ENCODE measurements at regions not wholly inside any gene's neighbourhood (a gene's known extent, or its start where the extent isn't known, plus 50 kb on each side); places are given as distances from the start of the nearest gene placed in this dataset.
"Not testable (repeated sequence)": the region's sequence is repeated elsewhere in the genome, so short reads cannot be mapped to it uniquely, and the experiment has no call there.

DNA sequence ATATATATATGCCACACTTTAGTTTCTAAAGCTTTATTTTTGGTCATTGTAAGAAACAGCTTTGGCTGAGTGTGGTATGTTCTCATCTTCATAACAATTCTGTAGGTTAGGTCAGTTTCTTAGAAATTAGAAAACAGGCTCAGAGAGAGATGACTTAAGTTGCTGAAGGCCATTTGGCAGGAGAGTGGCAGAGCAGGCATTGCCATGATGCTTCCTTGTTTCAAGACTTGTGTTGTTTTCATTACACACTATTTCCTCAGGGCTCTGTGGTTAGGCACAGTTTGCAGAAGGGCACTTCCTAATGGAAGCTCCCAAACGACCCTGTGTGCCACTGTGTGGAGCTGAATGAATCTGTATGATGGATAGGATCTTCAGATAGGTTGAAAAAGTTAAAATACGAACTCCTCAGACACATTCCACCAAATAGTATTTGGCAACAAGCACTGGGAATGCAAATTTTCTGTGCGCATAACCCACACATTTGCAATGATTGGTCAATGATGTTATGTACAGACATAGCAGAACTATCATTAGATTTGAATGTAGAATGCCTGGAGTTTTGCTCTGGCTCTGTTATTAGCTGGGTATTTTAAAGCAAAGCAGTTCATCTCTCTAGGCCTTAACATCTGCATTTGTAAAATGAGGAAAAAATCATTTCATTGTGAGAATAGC is 274.3 kb upstream of the HS3ST1 start:
- DNase-seq (ENCODE audit: low spot score) = no peak

DNA sequence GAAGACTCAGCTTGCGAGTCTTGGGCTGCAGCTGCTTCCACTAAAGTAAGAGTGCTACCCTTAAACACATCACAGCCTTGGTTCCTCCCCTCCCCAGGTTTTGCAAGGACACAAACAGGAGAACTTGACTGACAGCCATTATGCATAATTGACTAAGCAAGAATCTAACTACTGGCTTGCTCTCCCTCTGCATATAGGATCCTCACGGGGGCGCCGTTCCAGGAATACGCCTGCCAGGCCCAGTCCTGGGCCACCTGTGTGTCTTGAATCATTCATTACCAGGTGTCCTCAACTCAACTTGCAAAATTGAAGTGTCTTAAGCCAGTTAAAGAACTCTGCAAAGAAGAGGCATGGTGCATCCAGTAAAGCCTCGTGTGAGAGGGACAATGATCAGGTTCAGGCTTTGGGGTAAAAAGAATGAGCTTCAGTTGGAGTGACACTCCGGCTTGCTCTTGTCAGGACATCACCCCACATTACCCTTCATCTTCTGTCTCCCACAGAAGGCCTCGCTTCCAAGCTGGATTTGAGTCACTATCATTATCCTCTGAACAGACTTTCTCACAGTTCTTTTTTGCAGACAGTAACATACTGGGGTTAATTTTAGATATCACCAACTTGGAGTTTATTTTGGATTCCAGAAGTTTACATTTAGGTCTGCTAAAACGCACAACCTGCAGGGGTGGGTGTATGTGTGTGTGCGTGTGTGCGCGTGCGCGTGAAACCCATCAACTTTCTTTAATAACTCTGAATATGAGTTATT is 273.5 kb upstream of the HS3ST1 start:
- DNase-seq (ENCODE audit: low spot score) = no peak

DNA sequence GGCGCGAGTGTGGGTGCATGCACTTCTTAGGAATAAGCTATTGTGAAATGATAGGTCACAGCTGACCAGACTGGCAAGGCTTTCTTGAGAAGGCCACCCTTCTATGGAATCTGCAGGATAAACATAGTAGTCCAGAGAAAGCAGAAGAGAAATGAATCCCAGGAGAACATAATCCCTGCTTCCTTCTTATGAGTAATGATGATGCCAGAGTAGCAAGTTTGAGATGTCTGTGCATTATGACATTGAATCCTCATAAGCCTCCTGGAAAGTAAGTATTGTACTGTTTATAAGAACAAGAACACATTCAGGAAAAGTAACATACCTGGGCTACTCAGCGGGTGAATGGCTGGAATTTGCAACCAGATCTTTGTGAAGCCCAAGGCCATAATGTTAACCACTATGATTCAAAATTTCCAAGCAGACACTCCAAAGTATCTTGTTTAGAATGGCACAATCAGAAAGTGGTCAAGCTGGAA is 272.1 kb upstream of the HS3ST1 start:
- no peak for DNase-seq (ENCODE audit: low spot score)

DNA sequence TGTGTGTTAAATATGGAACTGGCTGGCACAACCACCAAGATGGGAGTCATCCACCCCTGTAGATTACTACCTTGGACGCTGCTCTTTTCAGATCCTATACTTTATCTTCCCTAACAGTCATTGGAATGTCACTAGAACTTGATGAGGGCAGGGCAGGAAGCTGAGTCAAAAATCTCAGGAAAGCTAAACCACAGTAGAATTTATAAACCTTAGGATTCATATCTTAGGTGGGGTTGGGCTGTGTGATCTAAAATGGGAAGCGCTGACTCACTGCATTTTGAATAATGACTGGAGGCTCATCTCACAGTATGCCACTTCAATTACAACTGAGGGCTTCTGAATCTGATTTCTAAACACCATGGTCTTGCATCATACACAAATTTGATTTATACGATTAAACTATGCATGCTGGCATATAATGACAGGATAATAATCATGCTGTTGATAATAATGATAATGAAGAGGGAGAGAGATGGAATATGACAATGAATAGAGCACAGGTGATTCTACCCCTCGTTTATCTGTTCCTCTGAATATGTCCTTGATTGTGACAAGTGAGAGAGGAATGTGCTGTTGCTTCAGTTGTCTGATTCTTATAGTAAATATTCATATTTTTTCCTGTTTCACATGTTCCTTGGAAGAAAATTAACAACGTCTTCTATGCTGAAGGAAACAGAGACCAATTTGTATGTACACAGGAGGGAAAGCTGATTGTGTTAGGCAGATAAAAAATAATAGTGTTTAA is 270.3 kb upstream of the HS3ST1 start:
- DNase-seq (ENCODE audit: low spot score) = no peak

DNA sequence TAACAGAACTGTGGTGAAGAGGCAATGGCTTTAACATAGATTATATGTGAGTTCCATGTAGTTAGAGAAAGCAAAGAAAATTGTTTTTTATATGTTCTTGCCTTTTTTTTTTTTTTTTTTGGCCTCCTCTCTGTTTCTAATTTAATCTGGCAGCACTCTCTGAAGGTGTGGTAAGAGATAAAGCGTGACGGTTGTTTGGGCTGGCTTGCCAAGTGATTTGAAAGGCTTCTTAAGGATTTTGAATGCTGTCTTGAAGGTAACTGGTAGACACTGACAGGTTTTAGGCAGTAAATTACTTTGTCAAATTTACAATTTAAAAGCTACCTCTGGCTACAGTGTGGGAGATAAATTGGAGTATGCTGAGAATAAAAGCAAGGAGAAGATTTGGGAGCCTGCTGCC is 269.3 kb upstream of the HS3ST1 start:
- no peak for DNase-seq (ENCODE audit: low spot score)

DNA sequence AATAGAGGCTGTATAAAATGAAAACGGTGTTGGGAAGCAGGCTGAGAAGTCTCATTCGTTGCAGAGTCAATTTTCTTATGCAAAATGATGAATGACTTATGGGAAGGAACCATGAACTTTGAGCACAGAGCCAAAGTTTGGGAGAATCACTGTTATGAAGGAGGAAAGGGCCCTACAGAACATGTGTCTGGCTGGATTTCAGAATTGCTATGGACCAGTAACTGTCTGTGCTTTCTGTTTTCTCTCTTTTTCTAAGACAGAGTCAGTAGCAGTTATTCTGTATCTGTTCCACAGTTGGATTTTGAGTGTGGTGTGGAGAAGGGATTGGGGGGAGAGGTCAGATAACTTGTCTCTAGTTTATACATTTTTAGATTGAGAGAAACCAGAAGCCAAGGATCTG is 265.0 kb upstream of the HS3ST1 start:
- DNase-seq (ENCODE audit: low spot score) = no peak

DNA sequence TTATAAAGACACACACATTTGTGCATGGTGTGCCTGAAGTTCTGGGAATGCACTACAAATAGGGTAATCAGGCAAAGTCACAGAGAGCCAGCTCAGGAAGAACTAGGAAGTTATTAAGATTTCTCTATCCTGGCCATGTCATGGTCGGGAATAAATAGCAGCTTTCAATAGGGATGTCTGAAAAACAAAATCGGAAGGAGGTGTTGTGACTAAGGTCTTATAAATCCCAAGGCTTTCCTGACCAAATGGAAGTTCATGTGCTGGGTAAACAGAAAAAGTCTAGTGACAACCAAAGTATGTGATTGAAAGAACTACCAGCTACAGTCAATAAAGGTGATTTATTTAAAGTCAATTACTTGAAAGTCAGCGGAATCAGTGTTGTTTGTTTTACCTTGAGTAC is 262.5 kb upstream of the HS3ST1 start:
- no peak for DNase-seq (ENCODE audit: low spot score)

DNA sequence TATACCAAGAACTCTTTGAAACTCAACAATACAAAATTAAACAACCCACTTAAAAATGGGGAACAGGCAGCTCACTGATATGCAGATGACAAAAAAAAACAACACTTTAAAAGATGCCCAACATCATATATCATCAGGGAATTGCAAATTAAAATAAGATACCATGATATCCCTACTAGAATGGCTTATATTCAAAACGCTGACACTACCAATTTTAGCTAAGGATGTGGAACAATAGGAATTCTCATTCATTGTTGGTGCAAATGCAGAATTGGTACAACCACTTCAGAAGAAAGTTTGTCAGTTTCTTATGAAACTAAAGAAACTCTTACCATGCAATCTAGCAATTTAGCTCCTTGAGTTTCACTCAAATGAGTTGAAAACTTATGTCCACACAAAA is 259.0 kb upstream of the HS3ST1 start:
- no peak for DNase-seq (ENCODE audit: low spot score)

DNA sequence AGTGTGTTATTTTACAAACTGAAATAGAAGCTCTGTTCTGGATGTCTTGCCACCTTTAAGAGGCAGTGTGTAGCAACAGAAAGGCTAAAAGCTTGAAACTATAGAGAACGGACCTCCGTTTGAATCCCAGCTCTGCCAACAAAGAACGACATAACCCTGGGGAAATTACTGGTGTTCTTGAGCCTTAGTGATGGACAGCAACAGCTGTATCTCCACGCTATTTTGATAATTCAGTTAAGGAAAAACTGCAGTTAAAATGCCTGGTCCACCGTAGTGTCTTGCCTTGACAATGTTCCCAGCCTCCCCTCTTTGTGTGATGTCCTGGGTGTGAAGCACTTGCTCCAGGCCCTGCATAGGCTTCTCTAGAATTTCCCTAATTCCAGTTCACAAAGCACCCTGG is 256.8 kb upstream of the HS3ST1 start:
- no peak for DNase-seq (ENCODE audit: low spot score)

DNA sequence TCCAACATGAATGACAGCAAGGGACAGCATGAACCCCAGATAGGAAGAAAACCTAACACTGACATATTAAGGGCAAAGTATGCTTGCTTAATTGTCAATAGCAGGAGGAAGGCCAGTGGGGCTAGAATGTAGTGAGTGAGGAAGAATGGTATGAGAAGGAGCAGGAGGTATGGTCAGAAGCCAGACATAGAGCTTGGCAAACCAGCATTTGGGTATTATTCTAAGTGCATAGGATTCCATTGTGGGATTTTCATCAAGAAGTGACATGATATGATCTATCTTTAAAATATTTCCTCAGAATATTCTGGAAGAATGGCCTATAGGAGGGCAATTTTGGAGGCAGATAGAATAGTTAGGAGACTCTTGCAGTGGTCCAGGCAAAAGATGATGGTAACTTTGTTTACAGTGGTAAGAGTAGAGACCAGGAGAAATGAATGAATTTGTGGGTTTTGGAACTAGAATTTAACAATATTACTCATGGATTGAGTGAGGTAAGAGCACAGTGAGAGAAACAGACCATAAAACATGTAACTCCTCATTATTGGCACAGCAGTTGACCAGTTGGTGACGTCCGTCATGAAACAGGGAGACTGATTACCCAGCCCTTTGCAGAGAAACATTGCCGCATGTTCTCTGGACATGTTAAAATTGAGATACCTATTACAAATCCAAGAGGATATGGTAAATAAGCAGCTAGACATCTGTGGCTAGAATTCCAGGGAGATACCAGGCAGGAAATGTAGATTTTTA is 246.5 kb upstream of the HS3ST1 start:
- no peak for DNase-seq (ENCODE audit: low spot score)

DNA sequence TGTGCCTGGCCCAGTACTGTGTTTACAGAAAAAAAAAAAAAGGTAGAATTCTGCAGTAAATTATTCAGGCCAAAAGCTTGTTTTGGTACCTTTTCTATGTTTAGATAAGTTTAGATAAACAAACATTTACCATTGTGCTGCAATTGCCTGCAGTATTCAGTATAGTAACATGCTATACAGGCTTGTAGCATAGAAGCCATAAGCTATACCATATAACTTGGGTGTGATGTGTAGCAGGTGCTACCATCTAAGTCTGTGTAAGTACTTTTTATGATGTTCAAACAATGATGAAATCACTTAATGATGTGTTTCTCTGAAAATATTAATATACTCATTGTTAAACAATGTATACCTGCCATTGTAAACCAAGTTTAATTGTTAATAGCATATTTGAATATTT is 241.6 kb upstream of the HS3ST1 start:
- DNase-seq (ENCODE audit: low spot score) = no peak

DNA sequence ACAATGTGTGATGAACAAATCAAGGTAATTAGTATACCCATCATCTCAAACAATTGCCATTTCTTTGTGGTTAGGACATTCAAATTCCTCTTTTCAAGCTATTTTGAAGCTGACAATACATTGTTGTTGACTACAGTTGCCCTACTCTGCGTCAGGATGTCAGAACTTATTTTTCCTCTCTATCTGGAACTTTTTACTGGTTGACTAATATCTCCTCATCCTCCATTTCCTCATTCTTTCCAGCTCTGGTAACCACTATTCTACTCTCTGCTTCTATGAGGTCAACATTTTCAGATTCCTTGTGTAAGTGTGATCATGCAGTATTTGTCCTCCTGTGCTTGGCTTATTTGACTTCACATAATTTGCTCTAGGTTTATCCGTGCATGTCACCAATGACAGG is 240.5 kb upstream of the HS3ST1 start:
- DNase-seq (ENCODE audit: low spot score) = no peak

DNA sequence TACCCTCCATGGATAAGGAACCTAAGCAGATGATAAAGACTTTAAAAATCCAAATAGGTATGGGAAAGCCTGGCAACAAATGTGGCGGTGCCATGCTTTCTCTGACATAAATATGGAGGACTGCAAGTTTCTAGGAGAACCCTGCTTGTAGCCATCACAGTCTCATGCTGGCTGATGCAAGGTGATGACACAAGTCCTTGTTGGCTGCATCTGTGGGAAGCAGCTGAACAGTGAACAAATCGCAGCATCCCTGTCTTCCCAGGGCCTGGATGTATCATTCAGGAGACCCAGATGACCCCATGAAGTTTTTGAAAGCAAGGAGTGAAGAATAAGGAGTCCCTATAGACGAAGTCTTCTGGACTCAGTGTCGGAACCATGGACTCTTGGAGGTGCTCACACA is 234.4 kb upstream of the HS3ST1 start:
- no peak for DNase-seq (ENCODE audit: low spot score)

DNA sequence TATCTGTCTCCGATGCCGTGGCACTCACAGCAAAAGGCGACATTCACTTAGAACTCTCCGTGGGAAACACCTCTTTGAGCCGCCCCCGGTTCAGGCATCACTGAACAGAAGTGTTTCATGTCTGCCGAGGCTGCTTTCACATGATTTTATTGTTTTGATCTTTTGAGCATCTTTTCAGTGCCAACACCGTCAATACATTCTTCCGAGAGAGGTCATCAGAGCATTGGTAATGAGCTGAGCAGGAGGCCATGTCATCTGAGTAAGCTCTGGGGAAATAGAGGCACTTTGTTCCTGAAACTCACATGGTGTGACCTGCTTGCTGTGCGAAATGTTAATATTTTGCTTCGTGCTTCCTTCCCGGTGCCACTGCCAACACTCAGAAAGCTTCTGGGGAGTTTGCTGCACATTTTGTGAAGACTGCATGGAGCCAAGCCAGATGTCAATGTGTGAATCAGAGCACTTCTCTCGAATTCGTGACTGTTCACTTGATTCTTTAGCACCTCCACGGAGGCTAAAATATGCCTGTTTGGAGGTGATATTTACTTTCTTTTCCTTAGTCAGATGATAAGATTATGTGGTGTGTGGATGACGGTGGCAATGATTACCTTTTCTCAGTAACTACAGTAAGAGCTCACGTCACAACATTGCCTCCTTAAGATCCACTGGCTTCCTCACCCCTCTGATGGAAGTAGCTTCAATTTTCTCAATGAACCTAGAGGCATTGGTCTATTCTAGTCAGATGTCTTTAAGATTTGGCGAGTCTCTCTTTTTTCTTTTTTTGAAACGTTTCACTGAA is 222.3 kb upstream of the HS3ST1 start:
- no peak for DNase-seq (ENCODE audit: low spot score)

DNA sequence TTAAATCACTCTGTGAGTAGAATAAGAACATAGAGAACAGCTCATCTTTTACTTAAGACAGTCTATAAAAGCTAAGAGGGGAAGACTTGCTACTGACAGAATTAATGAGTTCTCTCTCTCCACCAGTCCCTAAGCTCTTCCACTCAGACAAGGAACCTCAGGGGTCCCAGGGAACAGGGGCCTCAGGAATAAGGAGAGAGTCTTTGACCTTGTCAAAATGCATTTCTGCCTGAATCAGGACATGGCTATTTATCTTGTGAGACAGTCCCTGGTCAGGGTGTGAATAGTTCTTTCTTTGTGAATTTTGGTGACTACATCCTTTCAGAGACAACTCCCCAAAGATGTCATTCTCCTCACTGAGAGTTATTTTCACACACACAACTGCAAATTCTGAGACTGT is 218.7 kb upstream of the HS3ST1 start:
- no peak for DNase-seq (ENCODE audit: low spot score)

DNA sequence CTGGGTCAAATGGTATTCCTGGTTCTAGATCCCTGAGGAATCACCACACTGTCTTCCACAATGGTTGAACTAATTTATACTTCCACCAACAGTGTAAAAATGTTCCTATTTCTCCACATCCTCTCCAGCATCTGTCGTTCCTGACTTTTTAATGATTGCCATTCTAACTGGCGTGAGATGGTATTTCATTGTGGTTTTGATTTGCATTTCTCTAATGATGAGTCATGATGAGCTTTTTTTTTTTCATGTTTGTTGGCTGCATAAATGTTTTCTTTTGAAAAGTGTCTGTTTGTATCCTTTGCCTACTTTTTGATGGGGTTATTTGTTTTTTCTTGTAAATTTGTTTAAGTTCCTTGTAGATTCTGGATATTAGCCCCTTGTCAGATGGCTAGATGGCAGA is 214.4 kb upstream of the HS3ST1 start:
- DNase-seq (ENCODE audit: low spot score) = not testable (repeated sequence)

DNA sequence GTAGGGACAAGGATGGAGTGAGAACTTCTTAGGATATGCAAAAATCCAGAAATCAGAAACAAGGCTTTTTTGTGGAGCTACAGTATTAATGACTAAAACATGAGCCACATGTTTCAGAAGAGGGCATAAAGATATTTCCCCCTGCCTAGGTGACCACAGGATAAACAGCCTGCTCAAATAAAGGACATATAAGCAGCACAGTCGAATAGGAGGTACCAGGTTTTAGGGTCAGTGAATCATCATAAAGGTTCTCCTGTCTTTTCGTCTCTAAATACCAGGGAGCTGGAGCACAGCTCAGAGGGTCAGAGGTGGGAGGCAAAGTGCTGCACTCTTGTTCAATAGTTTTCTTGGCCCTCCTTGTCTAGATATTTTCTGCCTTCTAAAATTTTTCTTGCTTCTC is 211.9 kb upstream of the HS3ST1 start:
- DNase-seq (ENCODE audit: low spot score) = no peak

DNA sequence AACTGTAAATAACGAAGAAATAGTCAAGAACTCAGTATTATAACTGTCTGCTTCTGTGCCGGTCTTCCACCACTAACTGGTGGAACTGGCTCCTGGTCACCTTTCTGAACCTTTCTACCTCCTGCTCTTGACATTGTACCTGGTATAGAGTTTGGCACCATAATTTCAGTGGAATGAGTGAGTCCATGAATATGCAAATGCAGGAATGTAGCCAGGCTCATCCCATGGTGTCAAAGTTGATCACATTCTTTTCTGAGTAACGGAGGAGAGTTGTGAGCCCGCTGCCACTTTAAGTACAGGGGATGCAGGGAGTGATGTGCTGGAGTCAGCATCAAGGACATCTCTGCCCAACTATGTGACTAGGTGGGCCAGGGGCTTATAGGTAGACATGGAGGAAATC is 207.9 kb upstream of the HS3ST1 start:
- DNase-seq (ENCODE audit: low spot score) = no peak

DNA sequence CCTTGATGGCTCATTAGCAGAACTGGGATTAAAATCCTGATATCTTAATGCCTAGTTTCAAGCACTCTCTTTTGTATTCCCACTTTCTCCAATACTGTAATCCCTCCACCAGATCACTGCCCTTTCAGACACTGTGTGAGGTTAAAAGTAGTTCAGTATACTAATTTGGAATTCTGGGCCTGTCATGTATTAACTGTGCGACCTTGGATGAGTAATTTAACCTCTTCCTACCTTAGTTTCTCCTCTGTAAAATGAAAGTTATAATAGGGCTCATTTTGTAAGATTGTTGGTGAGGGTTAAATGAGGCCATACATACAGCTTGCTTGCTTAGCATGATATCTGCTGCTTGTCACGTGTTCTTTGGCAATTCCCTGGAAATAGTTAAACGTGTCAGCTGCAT is 207.3 kb upstream of the HS3ST1 start:
- no peak for DNase-seq (ENCODE audit: low spot score)

DNA sequence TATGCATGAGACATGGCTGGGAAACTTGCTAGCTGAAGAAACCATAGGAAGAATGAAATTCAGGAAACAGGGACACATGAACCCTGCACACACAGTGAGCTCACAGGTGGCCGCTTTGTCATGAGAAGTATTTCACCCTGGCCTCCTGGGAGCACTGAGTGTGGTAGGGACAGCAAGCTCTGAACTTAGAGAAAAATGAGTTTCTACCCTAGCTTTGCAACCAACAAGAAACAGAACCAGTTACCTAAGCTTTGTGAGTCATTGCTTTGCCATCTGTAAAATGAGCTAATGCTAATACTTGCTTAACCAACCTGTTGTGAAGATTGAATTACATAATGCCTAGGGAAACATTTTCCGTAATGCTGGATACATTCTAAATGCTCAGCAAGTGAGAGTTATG is 206.6 kb upstream of the HS3ST1 start:
- DNase-seq (ENCODE audit: low spot score) = no peak

DNA sequence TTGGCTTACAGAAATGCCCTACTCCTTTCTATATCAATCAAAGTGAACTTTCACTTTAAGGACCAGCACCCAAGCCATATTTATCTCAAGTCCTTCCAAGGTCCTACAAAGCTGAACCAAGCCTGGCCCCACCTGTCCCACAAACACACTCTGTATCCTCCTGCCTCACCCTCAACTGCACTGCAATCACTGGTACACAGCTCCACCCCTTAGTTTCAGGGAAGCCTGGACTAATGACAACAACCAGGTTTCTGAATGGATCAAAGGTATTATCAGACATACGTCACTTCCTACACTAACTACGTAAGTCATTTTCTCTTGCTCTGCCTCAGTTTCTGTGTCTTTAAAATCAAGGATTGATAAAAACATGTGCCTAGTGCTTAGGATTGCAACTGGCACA is 205.6 kb upstream of the HS3ST1 start:
- DNase-seq (ENCODE audit: low spot score) = no peak
